D721Med (cell line): ENCODE measurements at regions not wholly inside any gene's neighbourhood (a gene's known extent, or its start where the extent isn't known, plus 50 kb on each side); places are given as distances from the start of the nearest gene placed in this dataset.

ENCODE experiments used
- DNase-seq: peaks from one replicate; pipeline ENCODE4 v3.0.0; 2011; ENCODE audit warnings: low spot score; ENCODE audit not compliant: insufficient read length
- FAIRE-seq: peaks from 2 replicates; lab custom pipeline; 2011; peaks lifted over from hg19 to GRCh38; lab: Jason Lieb, UNC
- CTCF ChIP-seq: IDR thresholded peaks from 2 replicates; pipeline ENCODE4 v1.5.1; 2012; ENCODE audit warnings: mild to moderate bottlenecking, control low read depth; ENCODE audit not compliant: insufficient read depth; ENCODE audit errors: missing control alignments

DNA sequence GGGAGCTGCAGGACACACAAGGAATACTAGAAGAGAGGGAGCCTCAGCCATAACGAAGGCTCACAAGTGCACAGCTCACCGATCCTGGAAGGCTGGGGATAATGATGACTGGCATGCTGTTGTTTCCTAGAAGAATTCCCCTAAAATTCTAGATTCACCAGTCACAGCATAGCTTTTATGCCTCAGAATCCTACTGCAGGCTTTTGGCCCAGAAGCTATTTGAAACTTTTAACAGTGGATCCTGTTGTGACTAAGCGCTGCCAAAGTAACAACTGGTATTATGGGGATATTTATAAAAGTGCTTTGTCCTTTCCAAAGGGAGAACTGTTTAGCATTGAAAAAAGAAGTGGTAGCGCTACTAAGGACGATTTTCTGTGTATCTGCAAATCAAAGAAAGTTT is 214.1 kb upstream of the PELI2 start:
- FAIRE-seq = no peak
- no peak for DNase-seq
- TF ChIP-seq CTCF = no peak

- FAIRE-seq (no peak), DNase-seq (no peak)
- no peak for TF ChIP-seq CTCF
Measured at GRCh38 chr14:55908106-55908505, 210.1 kb upstream of the PELI2 start.

GRCh38 chr14:55909879-55910278 is 208.3 kb upstream of the PELI2 start:
- FAIRE-seq = no peak
- DNase-seq = no peak
- no peak for TF ChIP-seq CTCF

DNA sequence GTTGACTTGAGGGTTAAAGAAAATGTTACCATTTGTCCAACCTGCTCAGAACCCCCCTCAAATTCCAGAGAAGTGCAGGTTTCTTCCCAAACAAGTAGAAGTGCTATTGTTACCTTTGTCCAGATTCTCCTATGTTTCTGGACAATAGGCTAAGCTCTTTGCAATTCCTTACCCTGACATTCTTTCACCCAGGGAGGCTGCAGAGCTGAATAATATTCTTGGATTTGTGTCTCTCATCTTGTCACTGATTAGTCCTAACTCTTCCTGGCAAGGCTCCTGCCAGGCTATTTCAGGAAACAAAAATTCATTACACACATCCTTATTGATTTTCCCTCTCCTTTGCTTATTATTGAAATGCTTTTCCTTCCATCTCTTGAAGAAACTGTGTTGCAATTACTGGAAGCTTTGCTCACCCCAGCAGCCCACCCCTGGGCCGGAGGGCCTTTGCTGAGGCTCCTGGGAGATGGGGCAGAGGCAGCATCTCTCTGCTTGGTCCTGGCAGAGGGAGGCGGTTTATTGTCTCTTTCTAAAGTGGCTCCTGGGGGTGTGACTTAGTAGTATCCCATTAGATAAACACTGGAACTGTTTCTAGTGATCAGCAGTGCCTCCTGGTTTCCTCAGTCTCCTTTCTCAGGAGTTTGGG is 207.5 kb upstream of the PELI2 start:
- no peak for FAIRE-seq
- no peak for DNase-seq
- TF ChIP-seq CTCF = no peak

- no peak for DNase-seq
- FAIRE-seq = no peak
- no peak for TF ChIP-seq CTCF
Measured at GRCh38 chr14:55911776-55912175, 206.4 kb upstream of the PELI2 start.

GRCh38 chr14:55912344-55912743 is 205.9 kb upstream of the PELI2 start:
- no peak for TF ChIP-seq CTCF
- FAIRE-seq (no peak), DNase-seq (no peak)

GRCh38 chr14:55913324-55914025 is 204.7 kb upstream of the PELI2 start:
- DNase-seq (no peak), FAIRE-seq (no peak)
- TF ChIP-seq CTCF = no peak
